ENCODE measurements at regions not wholly inside any gene's neighbourhood (a gene's known extent, or its start where the extent isn't known, plus 50 kb on each side); places are given as distances from the start of the nearest gene placed in this dataset.

- no peak for DNase-seq
These were observed 57.7 kb upstream of the MAML3 start for GRCh38 chr4:140211693-140212092.

- no peak for DNase-seq
These were observed 57.2 kb upstream of the MAML3 start for GRCh38 chr4:140211161-140211560.

- DNase-seq = no peak
These were observed 54.9 kb upstream of the MAML3 start for GRCh38 chr4:140208921-140209320.

Data from CD4-positive, alpha-beta T cell treated with Interferon gamma for 1 hour (primary cell).